Duodenal mucosa (tissue), 2 donors: ENCODE measurements at regions not wholly inside any gene's neighbourhood (a gene's known extent, or its start where the extent isn't known, plus 50 kb on each side); places are given as distances from the start of the nearest gene placed in this dataset.

ENCODE experiments used
- H3K27ac ChIP-seq: one replicate; pipeline ENCODE4 v1.7.0; 2013; ENCODE audit warnings: low read depth, low read length
- H3K27me3 ChIP-seq, 2 donors: one replicate each; pipeline ENCODE4 v1.7.0; 2013; ENCODE audit warnings: low read length in 2 of 2, control low read depth in 1 of 2; ENCODE audit not compliant: insufficient read depth in 2 of 2, control insufficient read depth in 1 of 2
- H3K36me3 ChIP-seq, 2 donors: one replicate each; pipeline ENCODE4 v1.7.0; 2013; ENCODE audit warnings: low read length in 2 of 2, control low read depth in 1 of 2; ENCODE audit not compliant: insufficient read depth in 2 of 2, control insufficient read depth in 1 of 2
- H3K4me1 ChIP-seq, 2 donors: one replicate each; pipeline ENCODE4 v1.7.0; 2013; ENCODE audit warnings: low read length in 2 of 2, control low read depth in 1 of 2; ENCODE audit not compliant: insufficient read depth in 2 of 2, control insufficient read depth in 1 of 2
- H3K4me3 ChIP-seq, 2 donors: one replicate each; pipeline ENCODE4 v1.7.0; 2013; ENCODE audit warnings: low read length in 2 of 2, low read depth in 1 of 2
- H3K9ac ChIP-seq, 2 donors: one replicate each; pipeline ENCODE4 v1.7.0; 2013; ENCODE audit warnings: low read length in 2 of 2, low read depth in 1 of 2
- H3K9me3 ChIP-seq, 2 donors: one replicate each; pipeline ENCODE4 v1.7.0; 2013; ENCODE audit warnings: low read length in 2 of 2, control low read depth in 1 of 2; ENCODE audit not compliant: control insufficient read depth in 1 of 2

DNA sequence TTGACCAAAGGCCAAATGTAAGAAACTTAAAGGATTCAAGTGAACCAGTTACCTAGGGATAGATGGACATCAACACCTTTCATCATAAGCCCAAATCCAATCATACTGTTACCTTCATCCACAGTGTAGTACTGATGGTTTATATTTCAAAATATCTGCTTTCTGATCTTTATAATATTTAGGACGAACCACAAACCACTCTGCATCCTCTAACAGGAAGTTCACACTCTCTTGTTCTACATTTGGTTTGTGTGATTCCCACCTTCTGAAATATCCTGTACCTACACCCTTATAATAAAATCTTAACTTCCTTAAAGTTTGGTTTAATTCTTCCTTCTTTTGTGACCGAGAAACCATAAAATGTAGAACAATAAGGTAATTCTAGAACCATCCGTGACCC lies 535.7 kb upstream of the CHAC2 start:
- no peaks in the 10 kb centered on the region for H3K9me3 ChIP-seq
- no peaks in the 10 kb centered on the region for H3K36me3 ChIP-seq
- H3K4me1 ChIP-seq: no peaks in the 10 kb centered on the region
- no peaks in the 10 kb centered on the region for H3K27me3 ChIP-seq
- no peak overlapping the region for H3K27ac ChIP-seq
- H3K4me3 ChIP-seq: no peak overlapping the region
- no peak overlapping the region for H3K9ac ChIP-seq

GRCh38 chr2:53230691-53231090 lies 536.9 kb upstream of the CHAC2 start:
- no peaks in the 10 kb centered on the region for H3K9me3 ChIP-seq
- no peak overlapping the region for H3K4me3 ChIP-seq
- no peaks in the 10 kb centered on the region for H3K4me1 ChIP-seq
- H3K27ac ChIP-seq: no peak overlapping the region
- no peaks in the 10 kb centered on the region for H3K36me3 ChIP-seq
- H3K9ac ChIP-seq: no peak overlapping the region
- H3K27me3 ChIP-seq: no peaks in the 10 kb centered on the region

DNA sequence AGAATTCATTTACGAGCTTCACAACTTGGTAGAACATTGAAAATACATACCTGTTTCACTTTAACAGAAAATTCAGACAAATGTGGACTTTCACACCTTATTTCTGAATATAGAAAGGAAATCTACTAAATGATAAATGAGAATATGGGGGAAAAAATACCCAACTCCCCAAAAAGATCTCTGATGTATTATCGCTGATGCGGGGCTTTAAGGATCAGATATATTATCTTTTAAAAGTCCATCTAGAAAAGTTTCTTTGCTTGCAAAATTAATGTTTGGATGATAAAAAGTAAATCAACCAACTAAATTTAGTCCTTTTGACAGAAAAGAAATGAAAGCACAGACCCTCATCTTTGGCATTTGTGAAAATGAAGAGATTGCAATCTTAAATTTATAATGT lies 540.1 kb upstream of the CHAC2 start:
- no peaks in the 10 kb centered on the region for H3K27me3 ChIP-seq

DNA sequence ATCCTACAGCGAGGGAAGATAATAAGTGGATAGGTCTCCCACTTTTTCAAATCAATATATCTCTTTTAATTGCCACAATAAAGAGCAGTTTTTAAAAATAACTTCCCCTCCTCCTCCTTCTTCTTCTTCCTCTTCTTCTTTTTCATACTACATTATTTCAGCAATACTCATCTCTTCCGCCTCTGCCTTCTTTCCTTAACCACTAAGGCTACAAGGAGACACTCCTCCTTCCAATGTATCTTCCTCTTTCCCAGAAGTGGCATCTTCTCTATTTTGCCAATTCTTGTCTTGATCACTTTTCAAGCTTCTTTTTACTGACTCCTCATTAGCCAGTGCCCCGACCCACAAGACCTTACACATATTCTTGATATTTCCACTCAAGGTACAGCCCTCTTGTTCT lies 546.6 kb upstream of the CHAC2 start:
- no peak overlapping the region for H3K4me3 ChIP-seq
- no peaks in the 10 kb centered on the region for H3K9me3 ChIP-seq
- H3K27me3 ChIP-seq: no peaks in the 10 kb centered on the region
- no peaks in the 10 kb centered on the region for H3K36me3 ChIP-seq
- H3K4me1 ChIP-seq: no peaks in the 10 kb centered on the region
- no peak overlapping the region for H3K9ac ChIP-seq
- no peak overlapping the region for H3K27ac ChIP-seq

More for the DNA sequence above, 540.1 kb upstream of the CHAC2 start:
- Histone ChIP-seq H3K4me1 (no peaks in the 10 kb centered on the region), H3K4me3 (no peak overlapping the region), H3K9me3 (no peaks in the 10 kb centered on the region), H3K27ac (no peak overlapping the region), H3K9ac (no peak overlapping the region), H3K36me3 (no peaks in the 10 kb centered on the region)

GRCh38 chr2:53217250-53217649 lies 550.4 kb upstream of the CHAC2 start:
- H3K4me1 ChIP-seq: no peaks in the 10 kb centered on the region
- H3K9me3 ChIP-seq: no peaks in the 10 kb centered on the region

GRCh38 chr2:53216805-53217204 lies 550.8 kb upstream of the CHAC2 start:
- no peak overlapping the region for H3K4me3 ChIP-seq
- no peaks in the 10 kb centered on the region for H3K9me3 ChIP-seq
- H3K27me3 ChIP-seq: no peaks in the 10 kb centered on the region
- no peak overlapping the region for H3K27ac ChIP-seq
- H3K9ac ChIP-seq: no peak overlapping the region
- H3K4me1 ChIP-seq: no peaks in the 10 kb centered on the region
- no peaks in the 10 kb centered on the region for H3K36me3 ChIP-seq

More at GRCh38 chr2:53217250-53217649, 550.4 kb upstream of the CHAC2 start:
- no peaks in the 10 kb centered on the region for H3K27me3 ChIP-seq
- no peaks in the 10 kb centered on the region for H3K36me3 ChIP-seq
- no peak overlapping the region for H3K9ac ChIP-seq
- no peak overlapping the region for H3K27ac ChIP-seq
- no peak overlapping the region for H3K4me3 ChIP-seq

GRCh38 chr2:53212576-53212975 lies 555.0 kb upstream of the CHAC2 start:
- Histone ChIP-seq H3K27ac (no peak overlapping the region), H3K36me3 (no peaks in the 10 kb centered on the region), H3K4me1 (no peaks in the 10 kb centered on the region), H3K27me3 (no peaks in the 10 kb centered on the region), H3K9ac (no peak overlapping the region), H3K4me3 (no peak overlapping the region), H3K9me3 (no peaks in the 10 kb centered on the region)

GRCh38 chr2:53211201-53211774 lies 556.3 kb upstream of the CHAC2 start:
- Histone ChIP-seq H3K36me3 (no peaks in the 10 kb centered on the region), H3K4me3 (no peak overlapping the region), H3K9me3 (no peaks in the 10 kb centered on the region), H3K9ac (no peak overlapping the region), H3K27me3 (no peaks in the 10 kb centered on the region), H3K4me1 (no peaks in the 10 kb centered on the region), H3K27ac (no peak overlapping the region)

DNA sequence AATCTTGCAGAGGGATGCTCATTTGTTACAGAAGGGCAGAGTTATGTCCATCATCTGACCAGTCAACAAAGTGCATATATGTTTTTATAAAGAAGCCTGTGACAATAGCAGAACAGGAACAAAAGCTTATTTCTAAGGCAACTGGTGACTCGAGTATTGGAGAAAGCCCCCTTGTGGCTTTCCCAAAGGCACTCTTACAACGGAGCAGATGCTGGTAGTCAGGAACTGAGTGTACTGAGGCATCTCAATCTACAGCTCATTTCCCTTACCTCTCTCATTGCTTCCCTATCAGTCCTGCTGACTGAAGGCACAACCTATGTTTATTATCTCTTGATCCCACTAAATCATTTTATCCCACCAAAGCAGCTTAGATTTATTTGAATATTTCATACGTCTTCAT lies 557.1 kb upstream of the CHAC2 start:
- H3K27me3 ChIP-seq: no peaks in the 10 kb centered on the region
- H3K4me1 ChIP-seq: no peaks in the 10 kb centered on the region
- H3K4me3 ChIP-seq: no peak overlapping the region
- no peaks in the 10 kb centered on the region for H3K9me3 ChIP-seq
- H3K36me3 ChIP-seq: no peaks in the 10 kb centered on the region
- H3K27ac ChIP-seq: no peak overlapping the region
- no peak overlapping the region for H3K9ac ChIP-seq

GRCh38 chr2:53209679-53210458 lies 557.7 kb upstream of the CHAC2 start:
- no peak overlapping the region for H3K9ac ChIP-seq
- H3K27me3 ChIP-seq: no peaks in the 10 kb centered on the region
- no peaks in the 10 kb centered on the region for H3K4me1 ChIP-seq
- H3K36me3 ChIP-seq: no peaks in the 10 kb centered on the region
- H3K9me3 ChIP-seq: no peaks in the 10 kb centered on the region
- H3K4me3 ChIP-seq: no peak overlapping the region
- H3K27ac ChIP-seq: no peak overlapping the region
